Kidney (tissue), 13 donors: ENCODE measurements at regions not wholly inside any gene's neighbourhood (a gene's known extent, or its start where the extent isn't known, plus 50 kb on each side); places are given as distances from the start of the nearest gene placed in this dataset.

Source experiments
- DNase-seq, 5 donors: peaks; one replicate each; pipeline ENCODE4 v3.0.0-alpha.2; 2013 to 2020
- FAIRE-seq: peaks from 2 replicates; lab custom pipeline; 2012; peaks lifted over from hg19 to GRCh38; lab: Jason Lieb, UNC
- H3K27ac ChIP-seq, 2 donors: one replicate each; pipeline ENCODE4 v1.7.0; 2013; ENCODE audit warnings: low read depth in 2 of 2, low read length in 2 of 2, inconsistent platforms in 1 of 2
- H3K27me3 ChIP-seq: one replicate; pipeline ENCODE4 v1.7.1; 2013; ENCODE audit warnings: low read length, inconsistent platforms; ENCODE audit not compliant: control insufficient read depth, insufficient read depth
- H3K36me3 ChIP-seq, 3 donors: one replicate each; pipeline versions ENCODE4 v1.7.0 to v1.7.1; 2013; ENCODE audit warnings: low read length in 3 of 3, control low read depth in 1 of 3, inconsistent platforms in 1 of 3; ENCODE audit not compliant: insufficient read depth in 3 of 3, control insufficient read depth in 2 of 3
- H3K4me1 ChIP-seq, 3 donors: one replicate each; pipeline versions ENCODE4 v1.7.0 to v1.7.1; 2013; ENCODE audit warnings: low read length in 3 of 3, inconsistent platforms in 1 of 3, low read depth in 1 of 3; ENCODE audit not compliant: control insufficient read depth in 2 of 3, insufficient read depth in 2 of 3
- H3K4me3 ChIP-seq, 3 donors: one replicate each; pipeline versions ENCODE4 v1.7.0 to v1.8.1; 2013; ENCODE audit warnings: low read length in 3 of 3, control low read depth in 1 of 3, inconsistent platforms in 1 of 3
- H3K9ac ChIP-seq, 3 donors: one replicate each; pipeline versions ENCODE4 v1.7.0 to v1.7.1; 2013; ENCODE audit warnings: low read length in 3 of 3, control low read depth in 1 of 3, inconsistent platforms in 1 of 3
- H3K9me3 ChIP-seq, 3 donors: one replicate each; pipeline versions ENCODE4 v1.7.0 to v1.7.1; 2013; ENCODE audit warnings: low read length in 3 of 3, control low read depth in 1 of 3, inconsistent platforms in 1 of 3; ENCODE audit not compliant: control insufficient read depth in 2 of 3, insufficient read depth in 1 of 3
- CTCF ChIP-seq: IDR thresholded peaks from 3 replicates; pipeline ENCODE4 v1.5.1; 2012; ENCODE audit warnings: mild to moderate bottlenecking, moderate library complexity, borderline replicate concordance; ENCODE audit not compliant: insufficient read depth; ENCODE audit errors: extremely low read depth
- intact Hi-C: fragments of 100-400 bp; cut with DNase I; formaldehyde crosslinking; loops from one replicate; pipeline ENCODE4 v1.11.1; 2022
- donor health status: control.
- donor health status: control.
- donor health status: control.
- donor health status: control.
- donor health status: control.
- donor health status: DM: yes; HTN: yes; CAD: no.
- donor health status: Normal renal cell carcinoma (clear cell type).

- DNase-seq (no peak), FAIRE-seq (no peak)
- H3K27me3 ChIP-seq: no peaks in the 10 kb centered on the region
- intact Hi-C loops: no loop called here
- no peak overlapping the region for H3K9ac ChIP-seq
- no peaks in the 10 kb centered on the region for H3K36me3 ChIP-seq
- no peak for TF ChIP-seq CTCF
- no peaks in the 10 kb centered on the region for H3K4me1 ChIP-seq
- no peak overlapping the region for H3K27ac ChIP-seq
- H3K9me3 ChIP-seq: peaks cover 0 to 3% (median 0%) of the 10 kb centered on the region in 3 donors
- no peak overlapping the region for H3K4me3 ChIP-seq
These were observed 319.0 kb downstream of the LRFN2 start for GRCh38 chr6:40268166-40268565.

GRCh38 chr6:40265615-40266014 lies 321.5 kb downstream of the LRFN2 start:
- intact Hi-C loops: no loop called here
- H3K27ac ChIP-seq: no peak overlapping the region
- no peaks in the 10 kb centered on the region for H3K4me1 ChIP-seq
- no peak for TF ChIP-seq CTCF
- FAIRE-seq (no peak), DNase-seq (no peak)
- peaks cover 0 to 3% (median 0%) of the 10 kb centered on the region in 3 donors for H3K9me3 ChIP-seq
- no peak overlapping the region for H3K4me3 ChIP-seq
- H3K27me3 ChIP-seq: no peaks in the 10 kb centered on the region
- no peaks in the 10 kb centered on the region for H3K36me3 ChIP-seq
- H3K9ac ChIP-seq: no peak overlapping the region

- H3K36me3 ChIP-seq: no peaks in the 10 kb centered on the region
- H3K4me3 ChIP-seq: no peak overlapping the region
- intact Hi-C loops: no loop called here
- FAIRE-seq: no peak
- H3K27ac ChIP-seq: no peak overlapping the region
- peaks cover 0 to 3% (median 0%) of the 10 kb centered on the region in 3 donors for H3K9me3 ChIP-seq
- no peak overlapping the region for H3K9ac ChIP-seq
- H3K27me3 ChIP-seq: no peaks in the 10 kb centered on the region
- no peak for TF ChIP-seq CTCF
- DNase-seq: no peak
- H3K4me1 ChIP-seq: no peaks in the 10 kb centered on the region
These were observed 323.2 kb downstream of the LRFN2 start for GRCh38 chr6:40263970-40264369.

GRCh38 chr6:40262363-40262762 lies 324.8 kb downstream of the LRFN2 start:
- no peak for TF ChIP-seq CTCF
- no peak overlapping the region for H3K27ac ChIP-seq
- H3K9me3 ChIP-seq: peaks cover 0 to 3% (median 0%) of the 10 kb centered on the region in 3 donors
- no peaks in the 10 kb centered on the region for H3K36me3 ChIP-seq
- no peak for FAIRE-seq
- H3K27me3 ChIP-seq: no peaks in the 10 kb centered on the region
- intact Hi-C loops: no loop called here
- DNase-seq: no peak
- no peak overlapping the region for H3K4me3 ChIP-seq
- H3K9ac ChIP-seq: no peak overlapping the region
- no peaks in the 10 kb centered on the region for H3K4me1 ChIP-seq
